ENCODE measurements at regions not wholly inside any gene's neighbourhood (a gene's known extent, or its start where the extent isn't known, plus 50 kb on each side); places are given as distances from the start of the nearest gene placed in this dataset.

DNA sequence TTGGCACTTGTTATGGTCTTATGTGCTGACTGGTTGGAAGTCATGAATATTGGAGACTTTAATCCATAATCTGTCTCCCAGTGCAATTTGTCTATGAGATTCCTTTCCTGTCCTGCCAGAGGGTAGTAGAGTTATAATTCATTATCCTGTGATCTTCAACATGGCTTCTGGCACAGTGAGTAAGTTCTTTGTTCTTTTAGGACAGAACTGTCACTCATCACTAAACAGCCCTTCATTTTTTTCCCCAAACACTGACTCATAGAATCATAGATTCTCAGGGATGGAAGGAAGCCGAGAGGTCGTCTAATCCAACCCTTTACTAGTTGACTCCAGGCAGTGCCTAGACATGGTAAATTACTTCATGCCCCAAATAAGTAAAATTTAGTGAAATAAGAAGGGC is 78.4 kb downstream of the LUZP4 start:
- TF ChIP-seq, protein P1, sequence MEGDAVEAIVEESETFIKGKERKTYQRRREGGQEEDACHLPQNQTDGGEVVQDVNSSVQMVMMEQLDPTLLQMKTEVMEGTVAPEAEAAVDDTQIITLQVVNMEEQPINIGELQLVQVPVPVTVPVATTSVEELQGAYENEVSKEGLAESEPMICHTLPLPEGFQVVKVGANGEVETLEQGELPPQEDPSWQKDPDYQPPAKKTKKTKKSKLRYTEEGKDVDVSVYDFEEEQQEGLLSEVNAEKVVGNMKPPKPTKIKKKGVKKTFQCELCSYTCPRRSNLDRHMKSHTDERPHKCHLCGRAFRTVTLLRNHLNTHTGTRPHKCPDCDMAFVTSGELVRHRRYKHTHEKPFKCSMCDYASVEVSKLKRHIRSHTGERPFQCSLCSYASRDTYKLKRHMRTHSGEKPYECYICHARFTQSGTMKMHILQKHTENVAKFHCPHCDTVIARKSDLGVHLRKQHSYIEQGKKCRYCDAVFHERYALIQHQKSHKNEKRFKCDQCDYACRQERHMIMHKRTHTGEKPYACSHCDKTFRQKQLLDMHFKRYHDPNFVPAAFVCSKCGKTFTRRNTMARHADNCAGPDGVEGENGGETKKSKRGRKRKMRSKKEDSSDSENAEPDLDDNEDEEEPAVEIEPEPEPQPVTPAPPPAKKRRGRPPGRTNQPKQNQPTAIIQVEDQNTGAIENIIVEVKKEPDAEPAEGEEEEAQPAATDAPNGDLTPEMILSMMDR (IDR thresholded peaks at IDR 0.05): no peak
- TF ChIP-seq POLR2A (IDR thresholded peaks at IDR 0.05): no peak
